Adrenal gland (tissue), 9 donors: ENCODE measurements at regions not wholly inside any gene's neighbourhood (a gene's known extent, or its start where the extent isn't known, plus 50 kb on each side); places are given as distances from the start of the nearest gene placed in this dataset.
"Not testable (repeated sequence)": the region's sequence is repeated elsewhere in the genome, so short reads cannot be mapped to it uniquely, and the experiment has no call there.

Experiments
- DNase-seq, 7 donors: peaks; one replicate each; pipeline ENCODE4 v3.0.0-alpha.2; 2019 to 2020
- H3K27ac ChIP-seq, 5 donors: fragments of 200-600 bp; sonication (generic) in 4 of 5; 1 replicate in 3 of 5; 2 replicates in 2 of 5; pipeline versions ENCODE4 v1.5.1 to v1.8.0; 2016 to 2020; ENCODE audit warnings: mild to moderate bottlenecking in 1 of 5
- H3K27me3 ChIP-seq: fragments of 200-600 bp; 2 replicates; pipeline ENCODE4 v1.8.0; 2021
- H3K36me3 ChIP-seq, 2 donors: fragments of 200-600 bp; replicated peaks in 1 of 2; 1 replicate in 1 of 2; 2 replicates in 1 of 2; pipeline versions ENCODE4 v1.5.1 to v1.8.0; 2018 to 2022
- H3K4me1 ChIP-seq, 2 donors: fragments of 200-600 bp; replicated peaks in 1 of 2; 1 replicate in 1 of 2; 2 replicates in 1 of 2; pipeline versions ENCODE4 v1.5.1 to v1.8.0; 2018 to 2021
- H3K4me3 ChIP-seq, 4 donors: fragments of 200-600 bp; sonication (generic) in 3 of 4; one replicate each; pipeline ENCODE4 v1.5.1; 2016 to 2018
- H3K9me3 ChIP-seq, 3 donors: fragments of 200-600 bp; sonication (generic) in 1 of 3; replicated peaks in 1 of 3; 1 replicate in 2 of 3; 2 replicates in 1 of 3; pipeline versions ENCODE4 v1.5.1 to v1.8.0; 2016 to 2021
- CTCF ChIP-seq, 6 experiments: fragments of 450-650 bp in 4 of 6; fragments of 200-600 bp in 2 of 6; sonication (generic) in 1 of 6; IDR thresholded peaks; 1 replicate in 5 of 6; 2 replicates in 1 of 6; pipeline versions ENCODE4 v1.5.1 to v1.8.0; 2016 to 2021; ENCODE audit warnings: antibody characterized with exemption in 6 of 6, mild to moderate bottlenecking in 2 of 6, moderate library complexity in 1 of 6
- POLR2A ChIP-seq, 2 donors: fragments of 450-650 bp; IDR thresholded peaks; one replicate each; pipeline ENCODE4 v1.6.1; 2017; ENCODE audit warnings: antibody characterized with exemption in 2 of 2, mild to moderate bottlenecking in 2 of 2, moderate library complexity in 1 of 2
- WGBS, 4 donors: extraction: QIAGEN DNeasy Blood & Tissue Kit in 2 of 4; methylation state at CpG; one replicate each; pipeline versions ENCODE4 v1.1.5 to v1.1.7; 2013 to 2017; 5-methylcytosine and 5-hydroxymethylcytosine counted together
- intact Hi-C, 2 donors: fragments of 100-400 bp; cut with DNase I; formaldehyde crosslinking; loops; one replicate each; pipeline versions ENCODE4 v1.14.1 to v1.15.0; 2022 to 2023
- donor health status: healthy with polysubstance abuse.
- donor health status: Bipolar disorder and iron deficiency.
- donor health status: DM: yes; HTN: yes; CAD: no.
- donor health status: DM: no; HTN: no; CAD: no.
- donor health status: DM: no; HTN: no; CAD: no.

GRCh38 chr10:8280946-8281345 is 226.5 kb downstream of the GATA3 start:
- Histone ChIP-seq H3K4me1 (no peaks in the 10 kb centered on the region), H3K27me3 (no peaks in the 10 kb centered on the region), H3K4me3 (no peak overlapping the region), H3K36me3 (no peaks in the 10 kb centered on the region), H3K9me3 (no peaks in the 10 kb centered on the region), H3K27ac (no peak overlapping the region)
- no peak for TF ChIP-seq POLR2A (IDR thresholded peaks at IDR 0.05)
- no peak for DNase-seq
- intact Hi-C loops: no loop called here
- 86 to 94% (median 88%) methylated on average over 7 of the region's 7 CpGs for WGBS, 4 donors

- Histone ChIP-seq H3K27me3 (no peaks in the 10 kb centered on the region), H3K36me3 (no peaks in the 10 kb centered on the region), H3K27ac (no peak overlapping the region), H3K4me1 (no peaks in the 10 kb centered on the region), H3K9me3 (no peaks in the 10 kb centered on the region), H3K4me3 (no peak overlapping the region)
- intact Hi-C loops: no loop called here
- 55 to 67% (median 59%) methylated on average over 4 of the region's 4 CpGs for WGBS, 4 donors
- TF ChIP-seq CTCF (IDR thresholded peaks at IDR 0.05) (no peak), POLR2A (IDR thresholded peaks at IDR 0.05) (no peak)
- no peak for DNase-seq
These were observed 227.9 kb downstream of the GATA3 start for GRCh38 chr10:8282340-8282739.

- Histone ChIP-seq H3K27me3 (no peaks in the 10 kb centered on the region), H3K4me3 (no peak overlapping the region), H3K9me3 (no peaks in the 10 kb centered on the region), H3K36me3 (no peaks in the 10 kb centered on the region), H3K4me1 (no peaks in the 10 kb centered on the region), H3K27ac (no peak overlapping the region)
- intact Hi-C loops: no loop called here
- TF ChIP-seq CTCF (IDR thresholded peaks at IDR 0.05): no peak
- no peak for TF ChIP-seq POLR2A (IDR thresholded peaks at IDR 0.05)
- 69 to 84% (median 77%) methylated on average over 7 of the region's 7 CpGs for WGBS, 4 donors
- DNase-seq: no peak
These were observed 228.8 kb downstream of the GATA3 start for GRCh38 chr10:8283166-8283905.

- TF ChIP-seq POLR2A (IDR thresholded peaks at IDR 0.05): no peak
- TF ChIP-seq CTCF (IDR thresholded peaks at IDR 0.05): no peak
- DNase-seq: no peak
- Histone ChIP-seq H3K4me1 (no peaks in the 10 kb centered on the region), H3K9me3 (no peaks in the 10 kb centered on the region), H3K27me3 (no peaks in the 10 kb centered on the region), H3K4me3 (no peak overlapping the region), H3K27ac (no peak overlapping the region), H3K36me3 (no peaks in the 10 kb centered on the region)
- WGBS, 4 donors: 79 to 90% (median 87%) methylated on average over 11 of the region's 11 CpGs
- intact Hi-C loops: no loop called here
These were observed 229.5 kb downstream of the GATA3 start for GRCh38 chr10:8283986-8284385.

GRCh38 chr10:8285970-8286369 is 231.5 kb downstream of the GATA3 start:
- H3K36me3 ChIP-seq, H3K4me1 ChIP-seq, H3K4me3 ChIP-seq, H3K27ac ChIP-seq, intact Hi-C loops, H3K27me3 ChIP-seq, DNase-seq, H3K9me3 ChIP-seq: not testable (repeated sequence)
- 79 to 91% (median 86%) methylated on average over 2 to 4 of the region's 4 CpGs for WGBS, 4 donors
